HL-60 (cell line): ENCODE measurements at regions not wholly inside any gene's neighbourhood (a gene's known extent, or its start where the extent isn't known, plus 50 kb on each side); places are given as distances from the start of the nearest gene placed in this dataset.

ENCODE experiments used
- POLR2AphosphoS5 ChIP-seq: IDR thresholded peaks from 2 replicates; pipeline ENCODE4 v1.6.1; 2012; ENCODE audit warnings: low read depth
- TF ChIP-seq, protein P1 (sequence below): IDR thresholded peaks from one replicate; pipeline ENCODE4 v1.5.1; 2011; ENCODE audit warnings: low read length, control low read depth, inconsistent platforms; ENCODE audit not compliant: insufficient read depth

DNA sequence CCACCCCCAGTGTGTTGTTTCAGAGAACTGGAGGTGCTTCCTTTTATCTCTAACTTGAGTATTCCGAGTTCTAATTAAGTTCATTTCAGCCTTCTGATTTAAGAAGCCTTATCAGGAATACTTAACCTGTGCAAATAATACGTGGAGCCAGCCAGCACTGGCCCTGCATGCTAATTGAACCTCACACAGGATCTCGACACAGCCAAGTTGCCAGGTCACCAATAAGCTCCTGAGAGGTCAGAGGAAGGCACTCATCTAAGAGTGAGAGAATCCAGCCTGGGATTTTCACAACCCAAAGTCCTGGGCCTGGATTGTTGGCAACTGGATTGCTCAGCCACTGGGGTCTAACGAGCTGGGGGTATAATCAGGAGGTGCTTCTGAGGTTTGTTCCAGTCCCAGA is 157.7 kb upstream of the LRFN2 start:
- TF ChIP-seq POLR2AphosphoS5: no peak
- TF ChIP-seq, protein P1, sequence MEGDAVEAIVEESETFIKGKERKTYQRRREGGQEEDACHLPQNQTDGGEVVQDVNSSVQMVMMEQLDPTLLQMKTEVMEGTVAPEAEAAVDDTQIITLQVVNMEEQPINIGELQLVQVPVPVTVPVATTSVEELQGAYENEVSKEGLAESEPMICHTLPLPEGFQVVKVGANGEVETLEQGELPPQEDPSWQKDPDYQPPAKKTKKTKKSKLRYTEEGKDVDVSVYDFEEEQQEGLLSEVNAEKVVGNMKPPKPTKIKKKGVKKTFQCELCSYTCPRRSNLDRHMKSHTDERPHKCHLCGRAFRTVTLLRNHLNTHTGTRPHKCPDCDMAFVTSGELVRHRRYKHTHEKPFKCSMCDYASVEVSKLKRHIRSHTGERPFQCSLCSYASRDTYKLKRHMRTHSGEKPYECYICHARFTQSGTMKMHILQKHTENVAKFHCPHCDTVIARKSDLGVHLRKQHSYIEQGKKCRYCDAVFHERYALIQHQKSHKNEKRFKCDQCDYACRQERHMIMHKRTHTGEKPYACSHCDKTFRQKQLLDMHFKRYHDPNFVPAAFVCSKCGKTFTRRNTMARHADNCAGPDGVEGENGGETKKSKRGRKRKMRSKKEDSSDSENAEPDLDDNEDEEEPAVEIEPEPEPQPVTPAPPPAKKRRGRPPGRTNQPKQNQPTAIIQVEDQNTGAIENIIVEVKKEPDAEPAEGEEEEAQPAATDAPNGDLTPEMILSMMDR: no peak
